ENCODE measurements at regions not wholly inside any gene's neighbourhood (a gene's known extent, or its start where the extent isn't known, plus 50 kb on each side); places are given as distances from the start of the nearest gene placed in this dataset.
A peak's percentile ranks its signal among the peaks of the same experiment; 100 is the strongest.

GRCh38 chr2:5980450-5981190 lies 288.4 kb downstream of the SOX11 start:
- Histone ChIP-seq H2AFZ (ENCODE audit: low read depth, low read length) (peak overlapping the region; percentile 82), H3K9me3 (ENCODE audit: insufficient read depth, low read depth, low read length) (no peaks in the 10 kb centered on the region), H3K27me3 (ENCODE audit: insufficient read depth, low read length) (no peaks in the 10 kb centered on the region), H4K20me1 (ENCODE audit: insufficient read depth, low read length) (no peaks in the 10 kb centered on the region), H3K36me3 (ENCODE audit: insufficient read depth, low read length) (no peaks in the 10 kb centered on the region), H3K4me2 (ENCODE audit: low read length) (peak overlapping the region; percentile 84), H3K9ac (ENCODE audit: low read length) (peak overlapping the region; percentile 66), H3K4me1 (ENCODE audit: insufficient read depth, low read length) (no peaks in the 10 kb centered on the region), H3K79me2 (ENCODE audit: insufficient read depth, low read length) (no peaks in the 10 kb centered on the region), H3K4me3 (ENCODE audit: insufficient read depth, low read depth, low read length) (no peak overlapping the region), H3K27ac (ENCODE audit: low read depth, low read length) (no peak overlapping the region)
- H3K27me3 Mint-ChIP-seq (ENCODE audit: low read depth, unreplicated experiment), result no peaks in the 10 kb centered on the region
- no peak for FAIRE-seq
- H3K9me3 Mint-ChIP-seq (ENCODE audit: unreplicated experiment), result peaks cover 3% of the 10 kb centered on the region
- no peaks in the 10 kb centered on the region for H3K4me1 Mint-ChIP-seq (ENCODE audit: low read depth, unreplicated experiment)
- peak overlapping the region; percentile 66 for H3K27ac Mint-ChIP-seq (ENCODE audit: unreplicated experiment)
- TF ChIP-seq EZH2 (IDR thresholded peaks at IDR 0.05; ENCODE audit: insufficient read depth, low read length), result no peak
- TF ChIP-seq CTCF (IDR thresholded peaks at IDR 0.05; ENCODE audit: insufficient read depth, low read depth, low read length), result no peak
- DNase-seq (ENCODE audit: low read depth), result no peak
- H3K4me3 Mint-ChIP-seq (ENCODE audit: unreplicated experiment), result no peak overlapping the region
- no peaks in the 10 kb centered on the region for H3K36me3 Mint-ChIP-seq (ENCODE audit: low read depth, unreplicated experiment)

GRCh38 chr2:5982193-5982902 lies 290.2 kb downstream of the SOX11 start:
- no peak overlapping the region for H3K27ac ChIP-seq (ENCODE audit: low read depth, low read length)
- no peak overlapping the region for H3K4me3 Mint-ChIP-seq (ENCODE audit: unreplicated experiment)

More at GRCh38 chr2:5982193-5982902, 290.2 kb downstream of the SOX11 start:
- H3K27me3 ChIP-seq (ENCODE audit: insufficient read depth, low read length), result no peaks in the 10 kb centered on the region
- no peaks in the 10 kb centered on the region for H3K4me1 Mint-ChIP-seq (ENCODE audit: low read depth, unreplicated experiment)
- no peak overlapping the region for H3K9ac ChIP-seq (ENCODE audit: low read length)
- H3K4me2 ChIP-seq (ENCODE audit: low read length), result peak overlapping the region; percentile 84
- H4K20me1 ChIP-seq (ENCODE audit: insufficient read depth, low read length), result no peaks in the 10 kb centered on the region
- peak overlapping the region; percentile 82 for H2AFZ ChIP-seq (ENCODE audit: low read depth, low read length)
- no peak for TF ChIP-seq CTCF (IDR thresholded peaks at IDR 0.05; ENCODE audit: insufficient read depth, low read depth, low read length)
- no peak for TF ChIP-seq EZH2 (IDR thresholded peaks at IDR 0.05; ENCODE audit: insufficient read depth, low read length)
- DNase-seq (ENCODE audit: low read depth) (no peak), FAIRE-seq (no peak)
- H3K9me3 Mint-ChIP-seq (ENCODE audit: unreplicated experiment), result peaks cover 3% of the 10 kb centered on the region
- H3K27ac Mint-ChIP-seq (ENCODE audit: unreplicated experiment), result no peak overlapping the region
- H3K4me3 ChIP-seq (ENCODE audit: insufficient read depth, low read depth, low read length), result peak overlapping the region; percentile 42
- H3K36me3 ChIP-seq (ENCODE audit: insufficient read depth, low read length), result no peaks in the 10 kb centered on the region
- H3K27me3 Mint-ChIP-seq (ENCODE audit: low read depth, unreplicated experiment), result peaks cover 4% of the 10 kb centered on the region
- H3K79me2 ChIP-seq (ENCODE audit: insufficient read depth, low read length), result no peaks in the 10 kb centered on the region
- no peaks in the 10 kb centered on the region for H3K36me3 Mint-ChIP-seq (ENCODE audit: low read depth, unreplicated experiment)
- H3K4me1 ChIP-seq (ENCODE audit: insufficient read depth, low read length), result no peaks in the 10 kb centered on the region
- no peaks in the 10 kb centered on the region for H3K9me3 ChIP-seq (ENCODE audit: insufficient read depth, low read depth, low read length)
